ENCODE measurements at regions not wholly inside any gene's neighbourhood (a gene's known extent, or its start where the extent isn't known, plus 50 kb on each side); places are given as distances from the start of the nearest gene placed in this dataset.

DNA sequence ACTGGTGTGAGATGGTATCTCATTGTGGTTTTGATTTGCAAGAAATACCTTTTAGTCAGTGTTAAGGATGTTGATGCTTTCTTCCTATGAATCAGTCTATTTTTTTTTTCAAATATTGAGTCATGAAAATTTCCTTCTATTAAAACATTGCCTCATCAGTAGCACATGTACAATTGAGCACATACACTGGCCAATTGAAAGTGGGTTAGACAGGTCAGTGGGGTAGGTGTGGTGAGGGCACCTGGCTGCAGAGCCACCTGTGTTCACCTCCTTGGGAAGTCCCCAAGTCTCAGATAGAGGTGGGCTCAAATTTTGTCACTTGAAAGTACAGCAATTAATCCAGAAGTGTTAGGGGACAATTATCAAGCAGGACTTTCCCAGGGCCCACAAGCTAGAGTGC lies 243.7 kb downstream of the SPRY1 start:
- TF ChIP-seq GATA3 (IDR thresholded peaks at IDR 0.05; ENCODE audit: low read depth, low read length) = no peak
- no peak for TF ChIP-seq GATA2 (IDR thresholded peaks at IDR 0.05; ENCODE audit: low read depth, low read length)

Data from SH-SY5Y (cell line).